ENCODE measurements at regions not wholly inside any gene's neighbourhood (a gene's known extent, or its start where the extent isn't known, plus 50 kb on each side); places are given as distances from the start of the nearest gene placed in this dataset.

DNA sequence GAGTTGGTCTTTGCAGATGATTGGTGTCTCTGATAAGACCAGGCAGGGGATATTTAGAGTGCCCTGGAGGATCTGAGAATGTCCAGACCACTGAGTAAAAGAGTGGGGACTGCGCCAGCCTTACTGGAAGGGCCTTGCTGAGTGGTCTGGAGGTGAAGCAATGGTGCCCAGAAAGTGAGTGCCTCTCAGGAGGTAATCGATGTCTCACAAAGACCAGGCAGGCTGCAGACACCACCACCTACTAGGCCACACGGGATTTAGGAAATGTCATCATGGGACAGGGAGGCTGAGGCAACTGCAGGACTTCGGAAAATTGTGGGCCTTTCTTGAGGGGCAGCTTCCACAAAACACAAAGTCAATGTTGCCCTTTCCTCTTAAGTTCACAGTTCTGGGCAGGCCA lies 57.2 kb upstream of the STEAP1B start:
- TF ChIP-seq, protein P1, sequence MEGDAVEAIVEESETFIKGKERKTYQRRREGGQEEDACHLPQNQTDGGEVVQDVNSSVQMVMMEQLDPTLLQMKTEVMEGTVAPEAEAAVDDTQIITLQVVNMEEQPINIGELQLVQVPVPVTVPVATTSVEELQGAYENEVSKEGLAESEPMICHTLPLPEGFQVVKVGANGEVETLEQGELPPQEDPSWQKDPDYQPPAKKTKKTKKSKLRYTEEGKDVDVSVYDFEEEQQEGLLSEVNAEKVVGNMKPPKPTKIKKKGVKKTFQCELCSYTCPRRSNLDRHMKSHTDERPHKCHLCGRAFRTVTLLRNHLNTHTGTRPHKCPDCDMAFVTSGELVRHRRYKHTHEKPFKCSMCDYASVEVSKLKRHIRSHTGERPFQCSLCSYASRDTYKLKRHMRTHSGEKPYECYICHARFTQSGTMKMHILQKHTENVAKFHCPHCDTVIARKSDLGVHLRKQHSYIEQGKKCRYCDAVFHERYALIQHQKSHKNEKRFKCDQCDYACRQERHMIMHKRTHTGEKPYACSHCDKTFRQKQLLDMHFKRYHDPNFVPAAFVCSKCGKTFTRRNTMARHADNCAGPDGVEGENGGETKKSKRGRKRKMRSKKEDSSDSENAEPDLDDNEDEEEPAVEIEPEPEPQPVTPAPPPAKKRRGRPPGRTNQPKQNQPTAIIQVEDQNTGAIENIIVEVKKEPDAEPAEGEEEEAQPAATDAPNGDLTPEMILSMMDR (IDR thresholded peaks at IDR 0.05), result no peak
- TF ChIP-seq POLR2A (IDR thresholded peaks at IDR 0.05), result no peak

All from adrenal gland (tissue), 5 donors.